ENCODE measurements at regions not wholly inside any gene's neighbourhood (a gene's known extent, or its start where the extent isn't known, plus 50 kb on each side); places are given as distances from the start of the nearest gene placed in this dataset.

- 58 to 69% methylated on average over 1 of the region's 1 CpG for WGBS, 2 donors
- Histone ChIP-seq H3K9me3 (no peaks in the 10 kb centered on the region), H3K27ac (no peak overlapping the region), H3K36me3 (no peaks in the 10 kb centered on the region), H3K4me3 (no peak overlapping the region), H3K27me3 (no peaks in the 10 kb centered on the region), H3K4me1 (no peaks in the 10 kb centered on the region)
- TF ChIP-seq POLR2A (IDR thresholded peaks at IDR 0.05) = no peak
- TF ChIP-seq EP300 (IDR thresholded peaks at IDR 0.05) = no peak
- no peak for TF ChIP-seq CTCF (IDR thresholded peaks at IDR 0.05)
- no peak for DNase-seq (ENCODE audit: low spot score in 2 of 2)
Measured at GRCh38 chrX:95626748-95627147, 1057.9 kb upstream of the DIAPH2 start.

- Histone ChIP-seq H3K36me3 (no peaks in the 10 kb centered on the region), H3K27ac (no peak overlapping the region), H3K4me3 (no peak overlapping the region), H3K4me1 (no peaks in the 10 kb centered on the region), H3K27me3 (no peaks in the 10 kb centered on the region), H3K9me3 (no peaks in the 10 kb centered on the region)
- no peak for DNase-seq (ENCODE audit: low spot score in 2 of 2)
- TF ChIP-seq EP300 (IDR thresholded peaks at IDR 0.05) (no peak), POLR2A (IDR thresholded peaks at IDR 0.05) (no peak), CTCF (IDR thresholded peaks at IDR 0.05) (no peak)
- 83 to 98% methylated on average over 1 of the region's 1 CpG for WGBS, 2 donors
Measured at GRCh38 chrX:95628796-95629195, 1055.8 kb upstream of the DIAPH2 start.

DNA sequence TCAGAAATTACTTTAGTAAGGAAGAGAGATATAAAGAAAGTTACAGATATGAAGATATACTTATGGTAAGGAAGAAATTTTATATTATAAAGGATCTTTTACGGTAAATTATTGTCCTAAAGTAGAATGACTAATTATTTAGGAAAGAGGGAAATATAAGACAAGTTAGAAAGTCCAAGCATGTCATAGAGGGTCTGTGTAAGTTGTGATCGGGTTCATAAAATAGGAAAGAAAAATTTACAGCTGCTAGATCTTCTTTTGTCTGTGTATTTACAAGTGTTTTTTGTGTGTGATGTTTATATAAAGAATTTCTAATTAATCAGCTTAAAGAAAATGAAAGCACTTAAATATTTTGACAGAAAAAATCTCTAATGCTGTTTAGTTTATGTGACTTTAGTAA lies 1054.9 kb upstream of the DIAPH2 start:
- TF ChIP-seq POLR2A (IDR thresholded peaks at IDR 0.05) = no peak
- TF ChIP-seq CTCF (IDR thresholded peaks at IDR 0.05) = no peak
- TF ChIP-seq EP300 (IDR thresholded peaks at IDR 0.05) = no peak
- no peaks in the 10 kb centered on the region for H3K36me3 ChIP-seq
- H3K9me3 ChIP-seq = no peaks in the 10 kb centered on the region
- no peak for DNase-seq (ENCODE audit: low spot score in 2 of 2)
- no peak overlapping the region for H3K4me3 ChIP-seq
- no peaks in the 10 kb centered on the region for H3K4me1 ChIP-seq
- 86 to 90% methylated on average over 2 of the region's 2 CpGs for WGBS, 2 donors
- H3K27ac ChIP-seq = no peak overlapping the region
- no peaks in the 10 kb centered on the region for H3K27me3 ChIP-seq

DNA sequence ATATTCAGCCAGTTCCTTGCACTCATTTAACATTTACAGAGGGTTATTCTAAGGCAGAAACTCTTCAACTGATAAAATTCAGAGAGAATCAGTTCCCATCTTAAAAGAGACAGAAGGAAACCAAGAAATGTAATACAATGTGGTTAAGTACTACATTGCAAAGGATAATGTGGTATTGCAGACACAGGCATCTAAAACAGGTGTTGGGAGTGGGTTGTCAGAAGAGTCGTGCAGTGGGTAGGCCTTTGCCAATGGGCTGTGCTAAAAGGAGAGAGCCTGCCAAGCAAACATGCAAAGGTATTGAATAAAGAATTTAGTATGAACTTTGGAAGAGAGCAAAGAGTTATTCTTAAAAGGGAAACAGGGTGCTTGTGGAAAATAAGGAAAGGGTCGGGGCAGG lies 1044.4 kb upstream of the DIAPH2 start:
- WGBS, 2 donors = 29 to 48% methylated on average over 2 of the region's 2 CpGs

DNA sequence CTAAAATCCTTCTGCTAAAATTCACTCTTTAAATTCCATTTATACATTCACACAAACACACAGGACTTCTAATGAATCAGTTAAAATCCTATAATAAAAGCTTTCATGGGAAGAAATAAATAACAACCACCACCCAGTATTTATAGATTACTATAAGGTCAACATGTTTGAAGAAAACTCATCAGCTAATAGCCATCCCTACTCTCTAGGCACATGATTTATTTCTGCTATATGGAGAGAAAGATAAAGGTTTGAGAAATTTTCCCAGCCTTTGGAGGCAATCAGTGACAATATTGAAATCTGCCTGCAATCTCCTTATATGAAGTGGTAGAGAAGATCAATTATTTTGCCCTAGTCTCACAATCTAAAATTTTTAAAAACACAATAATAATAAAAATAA lies 1038.9 kb upstream of the DIAPH2 start:
- H3K4me1 ChIP-seq = no peaks in the 10 kb centered on the region
- DNase-seq (ENCODE audit: low spot score in 2 of 2) = no peak
- no peaks in the 10 kb centered on the region for H3K36me3 ChIP-seq
- H3K9me3 ChIP-seq = no peaks in the 10 kb centered on the region
- TF ChIP-seq EP300 (IDR thresholded peaks at IDR 0.05) = no peak
- no peak for TF ChIP-seq POLR2A (IDR thresholded peaks at IDR 0.05)
- TF ChIP-seq CTCF (IDR thresholded peaks at IDR 0.05) = no peak
- H3K27ac ChIP-seq = no peak overlapping the region
- H3K4me3 ChIP-seq = no peak overlapping the region
- H3K27me3 ChIP-seq = no peaks in the 10 kb centered on the region

More for the DNA sequence above, 1044.4 kb upstream of the DIAPH2 start:
- Histone ChIP-seq H3K4me3 (no peak overlapping the region), H3K27ac (no peak overlapping the region), H3K4me1 (no peaks in the 10 kb centered on the region), H3K36me3 (no peaks in the 10 kb centered on the region), H3K9me3 (no peaks in the 10 kb centered on the region), H3K27me3 (no peaks in the 10 kb centered on the region)
- no peak for DNase-seq (ENCODE audit: low spot score in 2 of 2)
- no peak for TF ChIP-seq EP300 (IDR thresholded peaks at IDR 0.05)
- TF ChIP-seq POLR2A (IDR thresholded peaks at IDR 0.05) = no peak
- no peak for TF ChIP-seq CTCF (IDR thresholded peaks at IDR 0.05)
